ENCODE measurements at regions not wholly inside any gene's neighbourhood (a gene's known extent, or its start where the extent isn't known, plus 50 kb on each side); places are given as distances from the start of the nearest gene placed in this dataset.

DNA sequence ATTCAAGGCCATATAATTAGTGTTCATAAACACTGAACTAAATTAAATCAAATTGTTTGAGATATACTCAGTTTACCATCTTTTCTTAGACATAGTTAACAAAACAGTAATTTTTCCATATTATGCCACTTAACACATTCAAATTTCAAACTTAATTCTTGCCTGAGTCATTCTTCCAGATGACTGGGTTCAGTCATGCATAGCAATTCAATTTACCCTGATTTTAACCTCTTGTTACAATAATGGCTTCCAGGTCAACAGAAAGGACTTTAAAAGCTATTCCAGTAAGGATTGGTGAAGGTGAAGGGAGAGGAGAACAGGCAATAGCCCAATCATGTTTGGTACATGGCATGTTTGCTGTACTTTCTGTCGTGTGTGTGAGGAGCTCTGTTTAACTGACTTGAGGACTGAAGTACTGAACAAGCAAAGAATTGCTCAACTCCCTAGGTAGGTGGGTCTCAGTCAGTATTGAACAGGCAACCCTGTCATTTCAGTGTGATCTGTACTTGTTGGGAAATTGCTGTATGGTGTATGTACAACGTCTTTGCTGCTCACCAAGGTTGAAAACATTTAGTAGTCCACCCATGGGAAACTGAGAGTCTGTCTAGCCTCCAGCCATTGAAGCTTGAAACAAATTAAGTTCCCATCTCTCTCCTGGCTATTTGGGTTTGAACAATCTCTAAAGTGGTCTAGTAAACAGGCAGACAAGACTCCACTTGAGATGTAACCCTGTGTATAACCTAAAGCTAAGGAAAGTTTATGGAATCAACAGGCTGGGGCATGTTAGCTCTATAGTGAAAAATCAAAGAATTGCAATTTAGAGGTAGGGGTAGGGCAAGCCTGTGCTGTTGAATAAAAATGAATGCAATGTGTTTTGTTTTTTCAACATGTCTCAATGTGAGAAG lies 327.2 kb downstream of the BTG1 start:
- Histone ChIP-seq H3K4me1 (ENCODE audit: control insufficient read depth, insufficient read depth, low read length) (no peaks in the 10 kb centered on the region), H3K9me3 (ENCODE audit: control insufficient read depth, insufficient read depth, low read length) (no peaks in the 10 kb centered on the region), H3K36me3 (ENCODE audit: control insufficient read depth, insufficient read depth, low read length) (no peaks in the 10 kb centered on the region)

DNA sequence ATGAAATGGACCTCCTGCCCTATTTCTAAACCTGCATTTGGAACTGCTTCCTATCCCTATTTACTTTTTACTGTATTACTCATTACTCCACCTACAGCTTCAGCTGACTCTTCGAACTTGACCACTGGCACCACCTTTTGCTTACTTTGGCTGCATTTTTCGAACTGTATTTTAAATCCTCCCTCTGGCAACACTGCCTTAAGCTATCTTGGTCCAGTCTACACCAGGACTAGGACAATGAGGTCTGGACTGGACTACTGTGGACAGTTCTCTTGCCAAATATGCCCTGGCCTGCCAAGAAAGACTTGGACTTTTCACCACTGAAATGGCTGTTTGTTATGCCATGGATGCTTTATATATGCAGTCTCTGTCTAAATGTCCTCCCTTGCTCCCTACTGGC lies 328.1 kb downstream of the BTG1 start:
- H3K27me3 ChIP-seq (ENCODE audit: control insufficient read depth, insufficient read depth, low read length), result no peaks in the 10 kb centered on the region
- no peaks in the 10 kb centered on the region for H3K4me1 ChIP-seq (ENCODE audit: control insufficient read depth, insufficient read depth, low read length)
- no peak overlapping the region for H3K4me3 ChIP-seq (ENCODE audit: low read depth, low read length)
- H3K9ac ChIP-seq (ENCODE audit: low read depth, low read length), result no peak overlapping the region
- no peaks in the 10 kb centered on the region for H3K36me3 ChIP-seq (ENCODE audit: control insufficient read depth, insufficient read depth, low read length)
- H3K9me3 ChIP-seq (ENCODE audit: control insufficient read depth, insufficient read depth, low read length), result no peaks in the 10 kb centered on the region

More for the DNA sequence above, 327.2 kb downstream of the BTG1 start:
- Histone ChIP-seq H3K4me3 (ENCODE audit: low read depth, low read length) (no peak overlapping the region), H3K27me3 (ENCODE audit: control insufficient read depth, insufficient read depth, low read length) (no peaks in the 10 kb centered on the region), H3K9ac (ENCODE audit: low read depth, low read length) (no peak overlapping the region)

DNA sequence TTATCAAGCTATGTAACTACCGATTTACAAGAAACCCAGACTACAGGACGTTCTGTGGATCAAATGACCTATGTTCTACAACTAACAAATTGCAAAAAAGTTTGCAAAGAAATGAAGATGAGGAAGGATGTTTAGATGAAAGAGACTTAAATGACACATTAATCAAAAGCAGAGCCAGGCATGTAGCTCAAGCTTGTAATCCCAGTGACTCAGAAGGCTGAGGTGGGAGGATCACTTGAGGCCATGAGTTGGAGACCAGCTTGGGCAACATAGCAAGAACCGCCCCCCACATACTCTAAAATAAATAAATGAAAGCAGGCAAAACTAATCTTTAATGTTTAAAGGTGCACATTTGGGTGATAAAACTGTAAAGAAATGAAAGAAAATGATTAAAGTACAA lies 331.9 kb downstream of the BTG1 start:
- no peak overlapping the region for H3K9ac ChIP-seq (ENCODE audit: low read depth, low read length)
- H3K27me3 ChIP-seq (ENCODE audit: control insufficient read depth, insufficient read depth, low read length), result no peaks in the 10 kb centered on the region

DNA sequence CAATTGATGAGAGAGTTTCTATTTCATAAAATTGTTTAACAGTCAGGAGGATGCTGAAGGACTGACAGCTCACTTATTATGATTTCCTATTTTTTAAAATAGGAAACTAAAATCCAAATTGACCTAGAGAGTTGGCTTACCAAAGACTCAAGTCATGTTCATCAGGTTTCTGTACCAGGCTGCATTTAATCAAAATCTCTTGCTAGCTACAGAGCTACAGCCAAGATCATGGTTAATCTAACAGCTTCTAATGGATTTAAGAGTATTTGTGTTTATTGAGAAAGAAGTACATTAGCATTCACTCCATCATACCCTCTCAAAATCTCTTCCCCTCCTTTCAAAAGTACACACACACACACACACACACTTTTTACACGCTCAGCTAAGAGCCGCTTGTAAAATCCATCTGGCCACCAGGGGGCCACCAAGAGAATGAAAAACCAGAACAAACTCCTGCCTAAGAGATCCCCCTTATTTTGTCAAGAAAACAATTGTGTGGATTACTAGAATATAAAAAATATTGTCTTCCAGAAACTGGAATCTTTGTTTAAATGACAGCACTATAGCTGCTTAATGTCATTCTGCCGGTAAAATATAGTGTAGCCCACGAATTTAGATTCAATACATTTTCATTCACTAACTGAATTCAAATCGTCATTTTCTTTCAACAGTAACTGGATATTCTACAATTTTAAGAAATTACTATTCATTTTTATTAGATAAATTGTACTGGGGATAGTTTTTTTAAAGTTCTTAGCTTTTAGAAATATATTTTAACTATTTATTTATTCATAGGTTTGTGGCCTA lies 334.0 kb downstream of the BTG1 start:
- Histone ChIP-seq H3K36me3 (ENCODE audit: control insufficient read depth, insufficient read depth, low read length) (no peaks in the 10 kb centered on the region), H3K4me3 (ENCODE audit: low read depth, low read length) (no peak overlapping the region), H3K9me3 (ENCODE audit: control insufficient read depth, insufficient read depth, low read length) (no peaks in the 10 kb centered on the region), H3K27me3 (ENCODE audit: control insufficient read depth, insufficient read depth, low read length) (no peaks in the 10 kb centered on the region), H3K9ac (ENCODE audit: low read depth, low read length) (no peak overlapping the region), H3K4me1 (ENCODE audit: control insufficient read depth, insufficient read depth, low read length) (no peaks in the 10 kb centered on the region)

More for the DNA sequence above, 331.9 kb downstream of the BTG1 start:
- H3K36me3 ChIP-seq (ENCODE audit: control insufficient read depth, insufficient read depth, low read length), result no peaks in the 10 kb centered on the region
- no peaks in the 10 kb centered on the region for H3K9me3 ChIP-seq (ENCODE audit: control insufficient read depth, insufficient read depth, low read length)
- no peaks in the 10 kb centered on the region for H3K4me1 ChIP-seq (ENCODE audit: control insufficient read depth, insufficient read depth, low read length)
- H3K4me3 ChIP-seq (ENCODE audit: low read depth, low read length), result no peak overlapping the region

DNA sequence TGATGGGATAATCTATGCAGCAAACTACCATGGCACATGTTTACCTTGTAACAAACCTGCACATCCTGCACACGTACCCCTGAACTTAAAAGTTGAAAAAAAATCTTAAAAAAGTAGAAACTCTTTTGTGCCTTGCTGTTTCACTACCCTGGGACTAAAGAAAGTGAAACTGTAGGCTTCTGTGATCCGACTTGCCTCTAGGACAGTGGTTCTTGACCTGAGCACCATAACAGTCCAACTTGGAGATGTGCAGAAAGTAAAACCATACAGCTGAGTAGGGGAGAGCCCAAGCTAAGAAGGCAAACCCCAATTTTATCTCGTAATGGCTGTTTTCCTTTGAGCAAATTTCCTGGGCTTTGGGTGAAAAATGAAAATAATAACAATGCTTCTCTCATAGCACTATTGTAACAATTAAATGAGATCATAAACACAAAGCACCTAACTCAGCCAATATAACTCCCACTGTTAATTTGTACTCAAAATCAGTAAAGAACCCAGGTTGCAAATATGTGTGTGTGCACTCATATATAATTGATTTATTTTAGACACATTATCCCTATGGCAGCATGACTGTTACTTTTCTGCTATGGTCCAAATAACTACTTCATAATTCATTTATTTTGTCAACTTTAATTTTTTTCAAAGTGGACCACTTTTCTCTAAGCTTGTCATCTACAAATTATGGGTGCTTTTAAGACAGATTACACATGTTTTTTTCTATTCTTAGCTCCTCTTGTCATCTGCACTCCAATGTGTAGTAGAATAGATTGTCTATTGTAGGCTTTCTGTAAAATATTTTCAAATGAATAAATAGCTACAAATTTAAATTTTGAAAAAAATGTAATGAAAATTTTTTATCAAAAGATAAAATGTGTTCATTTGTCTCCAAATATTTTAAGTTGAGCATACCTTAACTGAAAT lies 334.9 kb downstream of the BTG1 start:
- no peaks in the 10 kb centered on the region for H3K36me3 ChIP-seq (ENCODE audit: control insufficient read depth, insufficient read depth, low read length)
- no peak overlapping the region for H3K9ac ChIP-seq (ENCODE audit: low read depth, low read length)
- no peaks in the 10 kb centered on the region for H3K27me3 ChIP-seq (ENCODE audit: control insufficient read depth, insufficient read depth, low read length)
- H3K9me3 ChIP-seq (ENCODE audit: control insufficient read depth, insufficient read depth, low read length), result no peaks in the 10 kb centered on the region
- no peak overlapping the region for H3K4me3 ChIP-seq (ENCODE audit: low read depth, low read length)
- no peaks in the 10 kb centered on the region for H3K4me1 ChIP-seq (ENCODE audit: control insufficient read depth, insufficient read depth, low read length)

DNA sequence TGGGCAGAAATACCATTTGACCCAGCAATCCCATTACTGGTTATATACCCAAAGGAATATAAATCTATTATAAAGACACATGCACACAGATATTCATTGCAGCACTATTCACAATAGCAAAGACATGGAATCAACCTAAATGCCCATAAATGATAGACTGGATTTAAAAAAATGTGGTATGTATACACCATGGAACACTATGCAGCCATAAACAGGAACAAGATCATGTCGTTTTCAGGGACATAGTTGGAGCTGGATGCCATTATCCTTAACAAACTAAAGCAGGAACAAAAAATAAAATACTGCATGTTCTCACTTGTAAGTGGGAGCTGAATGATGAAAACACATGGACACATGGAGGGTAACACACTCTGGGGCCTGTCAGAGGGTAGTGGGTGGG lies 335.6 kb downstream of the BTG1 start:
- no peaks in the 10 kb centered on the region for H3K27me3 ChIP-seq (ENCODE audit: control insufficient read depth, insufficient read depth, low read length)
- no peak overlapping the region for H3K4me3 ChIP-seq (ENCODE audit: low read depth, low read length)
- H3K9me3 ChIP-seq (ENCODE audit: control insufficient read depth, insufficient read depth, low read length), result no peaks in the 10 kb centered on the region
- H3K36me3 ChIP-seq (ENCODE audit: control insufficient read depth, insufficient read depth, low read length), result peaks cover 2% of the 10 kb centered on the region
- H3K4me1 ChIP-seq (ENCODE audit: control insufficient read depth, insufficient read depth, low read length), result no peaks in the 10 kb centered on the region
- H3K9ac ChIP-seq (ENCODE audit: low read depth, low read length), result no peak overlapping the region

DNA sequence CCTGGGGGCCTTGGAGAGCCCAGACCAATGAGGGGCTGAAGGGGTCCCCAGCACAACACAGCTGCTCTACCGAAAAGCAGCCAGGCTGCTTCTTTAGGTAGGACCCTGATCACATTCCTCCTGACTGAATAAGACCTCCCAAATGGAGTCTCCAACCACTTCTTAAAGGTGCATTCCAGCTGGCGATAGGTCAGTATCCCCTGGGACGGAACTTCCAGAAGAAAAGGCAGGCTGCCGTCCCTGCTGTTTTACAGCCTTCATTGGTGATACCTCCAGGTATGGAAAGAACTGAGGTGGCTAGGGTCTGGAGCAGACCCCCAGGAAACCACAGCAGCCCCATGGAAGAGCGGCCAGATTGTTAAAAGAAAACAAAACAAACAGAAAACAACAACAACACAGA lies 340.6 kb downstream of the BTG1 start:
- Histone ChIP-seq H3K9ac (ENCODE audit: low read depth, low read length) (no peak overlapping the region), H3K4me1 (ENCODE audit: control insufficient read depth, insufficient read depth, low read length) (no peaks in the 10 kb centered on the region)

DNA sequence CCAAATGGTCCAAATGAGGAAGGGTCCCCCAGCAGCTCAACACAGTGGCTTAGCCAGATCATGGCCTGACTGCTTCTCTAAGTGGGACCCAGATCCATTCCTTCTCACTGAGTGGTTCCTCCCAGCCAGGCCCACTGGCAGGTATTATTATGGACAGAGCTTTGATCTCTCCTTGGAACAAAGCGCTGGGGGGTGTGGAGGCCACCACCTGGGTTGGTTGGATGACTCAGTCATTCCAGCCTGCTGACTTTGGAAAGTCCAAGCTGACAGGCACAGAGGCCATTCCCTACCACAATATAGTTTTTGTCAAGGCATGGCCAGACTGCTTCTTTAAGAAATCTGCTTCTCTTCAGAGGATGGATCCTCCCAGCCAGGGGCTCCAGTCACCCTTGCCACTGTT lies 341.1 kb downstream of the BTG1 start:
- H3K27me3 ChIP-seq (ENCODE audit: control insufficient read depth, insufficient read depth, low read length), result no peaks in the 10 kb centered on the region
- no peaks in the 10 kb centered on the region for H3K4me1 ChIP-seq (ENCODE audit: control insufficient read depth, insufficient read depth, low read length)
- no peak overlapping the region for H3K4me3 ChIP-seq (ENCODE audit: low read depth, low read length)
- peaks cover 2% of the 10 kb centered on the region for H3K36me3 ChIP-seq (ENCODE audit: control insufficient read depth, insufficient read depth, low read length)
- H3K9ac ChIP-seq (ENCODE audit: low read depth, low read length), result no peak overlapping the region
- no peaks in the 10 kb centered on the region for H3K9me3 ChIP-seq (ENCODE audit: control insufficient read depth, insufficient read depth, low read length)

More for the DNA sequence above, 340.6 kb downstream of the BTG1 start:
- Histone ChIP-seq H3K4me3 (ENCODE audit: low read depth, low read length) (no peak overlapping the region), H3K36me3 (ENCODE audit: control insufficient read depth, insufficient read depth, low read length) (peaks cover 2% of the 10 kb centered on the region), H3K27me3 (ENCODE audit: control insufficient read depth, insufficient read depth, low read length) (no peaks in the 10 kb centered on the region), H3K9me3 (ENCODE audit: control insufficient read depth, insufficient read depth, low read length) (no peaks in the 10 kb centered on the region)

DNA sequence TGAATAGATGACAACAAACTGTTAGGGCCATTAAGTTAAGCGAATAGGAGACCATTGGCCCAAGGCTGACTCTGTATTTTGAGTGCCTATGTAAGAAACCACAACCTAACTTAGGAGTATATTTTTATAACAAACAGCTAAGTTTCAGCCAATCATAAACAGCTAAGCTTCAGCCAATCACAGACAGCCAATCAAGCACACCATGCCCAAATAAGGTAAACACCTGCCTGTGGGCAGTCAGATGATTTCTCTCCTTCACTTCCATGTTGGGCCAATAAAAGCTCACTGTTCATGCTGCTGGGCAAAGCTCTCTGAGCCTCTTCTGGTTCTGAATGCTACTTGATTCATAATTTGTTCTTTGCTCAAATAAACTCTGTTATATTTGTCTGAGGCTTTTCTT lies 344.6 kb downstream of the BTG1 start:
- Histone ChIP-seq H3K9ac (ENCODE audit: low read depth, low read length) (no peak overlapping the region), H3K27me3 (ENCODE audit: control insufficient read depth, insufficient read depth, low read length) (no peaks in the 10 kb centered on the region), H3K4me1 (ENCODE audit: control insufficient read depth, insufficient read depth, low read length) (no peaks in the 10 kb centered on the region), H3K9me3 (ENCODE audit: control insufficient read depth, insufficient read depth, low read length) (no peaks in the 10 kb centered on the region), H3K36me3 (ENCODE audit: control insufficient read depth, insufficient read depth, low read length) (peaks cover 2% of the 10 kb centered on the region), H3K4me3 (ENCODE audit: low read depth, low read length) (no peak overlapping the region)

DNA sequence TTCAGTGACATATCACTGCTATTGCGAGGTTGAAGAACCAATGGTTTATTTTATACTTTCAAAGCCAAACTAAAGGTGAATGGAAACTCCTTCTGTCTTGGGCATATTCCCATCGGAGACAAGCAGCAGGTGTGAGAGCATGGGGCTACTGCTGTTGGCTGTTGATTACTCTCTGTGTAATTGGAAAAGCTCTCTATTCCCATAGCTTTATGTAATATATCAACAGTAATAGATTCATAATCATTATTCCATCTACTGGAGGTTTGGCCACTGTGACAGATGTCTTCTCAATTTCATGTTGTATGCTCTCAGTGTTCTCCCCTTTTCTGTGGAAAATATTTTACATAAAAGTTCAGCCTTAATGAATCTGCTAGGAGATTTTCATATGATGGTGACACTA lies 352.0 kb downstream of the BTG1 start:
- H3K36me3 ChIP-seq (ENCODE audit: control insufficient read depth, insufficient read depth, low read length), result no peaks in the 10 kb centered on the region
- no peak overlapping the region for H3K4me3 ChIP-seq (ENCODE audit: low read depth, low read length)
- no peaks in the 10 kb centered on the region for H3K4me1 ChIP-seq (ENCODE audit: control insufficient read depth, insufficient read depth, low read length)
- no peaks in the 10 kb centered on the region for H3K9me3 ChIP-seq (ENCODE audit: control insufficient read depth, insufficient read depth, low read length)
- H3K27me3 ChIP-seq (ENCODE audit: control insufficient read depth, insufficient read depth, low read length), result no peaks in the 10 kb centered on the region
- H3K9ac ChIP-seq (ENCODE audit: low read depth, low read length), result no peak overlapping the region

DNA sequence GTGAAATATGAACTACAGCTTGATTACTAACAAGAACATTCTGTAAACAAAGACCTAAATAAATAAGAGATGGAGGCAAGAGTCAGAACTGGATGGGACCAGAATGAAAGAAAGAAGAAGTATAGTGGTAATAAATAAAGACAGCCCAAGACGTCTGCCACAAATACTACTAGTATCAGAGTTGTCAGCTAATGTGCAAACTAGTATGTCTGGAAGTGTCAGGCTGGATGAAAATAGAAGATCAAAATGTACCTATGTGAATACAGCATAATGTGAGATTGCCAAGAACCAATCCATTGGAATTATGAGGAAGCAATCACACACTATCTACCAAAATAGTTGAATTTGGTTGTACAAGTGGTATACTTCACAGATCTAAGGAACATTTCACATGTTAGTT lies 353.0 kb downstream of the BTG1 start:
- Histone ChIP-seq H3K9ac (ENCODE audit: low read depth, low read length) (no peak overlapping the region), H3K4me3 (ENCODE audit: low read depth, low read length) (no peak overlapping the region), H3K9me3 (ENCODE audit: control insufficient read depth, insufficient read depth, low read length) (no peaks in the 10 kb centered on the region), H3K4me1 (ENCODE audit: control insufficient read depth, insufficient read depth, low read length) (no peaks in the 10 kb centered on the region), H3K36me3 (ENCODE audit: control insufficient read depth, insufficient read depth, low read length) (no peaks in the 10 kb centered on the region), H3K27me3 (ENCODE audit: control insufficient read depth, insufficient read depth, low read length) (no peaks in the 10 kb centered on the region)

All from iPS-15b (cell line).